Pancreas (tissue), 10 donors: ENCODE measurements at regions not wholly inside any gene's neighbourhood (a gene's known extent, or its start where the extent isn't known, plus 50 kb on each side); places are given as distances from the start of the nearest gene placed in this dataset.
"Not testable (repeated sequence)": the region's sequence is repeated elsewhere in the genome, so short reads cannot be mapped to it uniquely, and the experiment has no call there.

Experiments used
- ATAC-seq, 4 donors: fragments of 200-7000 bp; cut with Tn5 transposase; one replicate each; pipeline versions ENCODE4 v1.8.0 to v1.9.1; 2020; ENCODE audit warnings: mild to moderate bottlenecking in 4 of 4, moderate library complexity in 4 of 4
- DNase-seq, 6 donors: peaks; one replicate each; pipeline ENCODE4 v3.0.0-alpha.2; 2020
- FAIRE-seq: peaks from 2 replicates; lab custom pipeline; 2012; peaks lifted over from hg19 to GRCh38; lab: Jason Lieb, UNC
- H3K27ac ChIP-seq, 4 donors: fragments of 200-600 bp; sonication (generic); 1 replicate in 3 of 4; 2 replicates in 1 of 4; pipeline versions ENCODE4 v1.5.0 to v1.8.0; 2020
- H3K27me3 ChIP-seq, 4 donors: fragments of 200-600 bp; one replicate each; pipeline ENCODE4 v1.8.0; 2021
- H3K36me3 ChIP-seq, 3 donors: fragments of 200-600 bp; sonication (generic) in 1 of 3; one replicate each; pipeline versions ENCODE4 v1.5.0 to v1.8.0; 2020 to 2021
- H3K4me1 ChIP-seq, 3 donors: fragments of 200-600 bp; one replicate each; pipeline ENCODE4 v1.8.0; 2021
- H3K4me3 ChIP-seq, 4 donors: fragments of 200-600 bp; sonication (generic) in 2 of 4; one replicate each; pipeline versions ENCODE4 v1.5.0 to v1.8.0; 2020 to 2021
- H3K9me3 ChIP-seq, 4 donors: fragments of 200-600 bp; one replicate each; pipeline ENCODE4 v1.8.0; 2021
- CTCF ChIP-seq, 4 donors: fragments of 200-600 bp; sonication (generic) in 3 of 4; IDR thresholded peaks; one replicate each; pipeline versions ENCODE4 v1.5.0 to v1.8.0; 2021; ENCODE audit warnings: antibody characterized with exemption in 4 of 4
- WGBS, 2 donors: extraction: QIAGEN DNeasy Blood & Tissue Kit; methylation state at CpG; one replicate each; pipeline ENCODE4 v1.1.7; 2013; 5-methylcytosine and 5-hydroxymethylcytosine counted together
- intact Hi-C, 3 donors: fragments of 100-400 bp; cut with DNase I; formaldehyde crosslinking; loops; one replicate each; pipeline versions ENCODE4 v1.11.1 to v1.14.2; 2022
- donor health status: healthy with polysubstance abuse.
- donor health status: DM: no; HTN: no; CAD: no; lungs with moderate emphysema.
- donor health status: DM: no; HTN: no; CAD: no.
- donor health status: control.
- donor health status: control.
- donor health status: Bipolar disorder and iron deficiency.
- donor health status: DM: yes; HTN: yes; CAD: no.
- donor health status: DM: no; HTN: no; CAD: no.
- donor health status: DM: no; HTN: no; CAD: no.
- donor health status: DM: yes; HTN: yes; CAD: no.

- H3K27ac ChIP-seq = no peak overlapping the region
- no peak for ATAC-seq
- no peak for FAIRE-seq
- no peaks in the 10 kb centered on the region for H3K36me3 ChIP-seq
- no peaks in the 10 kb centered on the region for H3K9me3 ChIP-seq
- no peak overlapping the region for H3K4me3 ChIP-seq
- intact Hi-C loops = no loop called here
- no peaks in the 10 kb centered on the region for H3K27me3 ChIP-seq
- no peak for TF ChIP-seq CTCF (IDR thresholded peaks at IDR 0.05)
- no peak for DNase-seq
- no peaks in the 10 kb centered on the region for H3K4me1 ChIP-seq
These were observed 207.7 kb upstream of the GJE1 start for GRCh38 chr6:141925001-141925400.

DNA sequence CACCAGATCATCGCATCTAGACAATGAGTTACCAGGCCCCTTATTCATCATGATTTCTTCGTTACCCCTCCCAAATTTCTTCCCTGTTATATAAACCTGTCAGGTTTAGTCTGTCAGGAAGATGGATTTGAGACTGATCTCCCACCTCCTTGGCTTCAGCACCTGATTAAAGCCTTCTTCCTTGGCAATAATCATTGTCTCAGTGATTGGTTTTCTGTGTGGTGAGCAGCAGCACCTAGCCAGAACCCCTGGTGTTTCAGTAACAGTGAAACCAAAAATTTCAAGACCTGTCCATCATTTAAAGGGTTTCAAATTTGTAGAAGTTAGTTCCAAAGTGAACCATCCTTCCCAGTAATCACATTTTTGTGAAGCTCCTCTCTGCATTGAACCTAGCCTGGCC, 209.8 kb upstream of the GJE1 start:
- Histone ChIP-seq H3K4me3 (no peak overlapping the region), H3K4me1 (no peaks in the 10 kb centered on the region), H3K36me3 (no peaks in the 10 kb centered on the region), H3K9me3 (no peaks in the 10 kb centered on the region), H3K27ac (no peak overlapping the region), H3K27me3 (no peaks in the 10 kb centered on the region)
- intact Hi-C loops = no loop called here
- 62 to 70% methylated on average over 2 of the region's 2 CpGs for WGBS, 2 donors
- ATAC-seq (no peak), FAIRE-seq (no peak), DNase-seq (no peak)
- TF ChIP-seq CTCF (IDR thresholded peaks at IDR 0.05) = no peak

GRCh38 chr6:141916682-141917505, 215.8 kb upstream of the GJE1 start:
- 74 to 82% methylated on average over 24 to 29 of the region's 30 CpGs for WGBS, 2 donors
- FAIRE-seq, ATAC-seq, H3K4me3 ChIP-seq, H3K36me3 ChIP-seq, H3K4me1 ChIP-seq, H3K9me3 ChIP-seq, intact Hi-C loops, H3K27ac ChIP-seq, H3K27me3 ChIP-seq: not testable (repeated sequence)
- peak in 1 of 6 donors; percentile 20 for DNase-seq

DNA sequence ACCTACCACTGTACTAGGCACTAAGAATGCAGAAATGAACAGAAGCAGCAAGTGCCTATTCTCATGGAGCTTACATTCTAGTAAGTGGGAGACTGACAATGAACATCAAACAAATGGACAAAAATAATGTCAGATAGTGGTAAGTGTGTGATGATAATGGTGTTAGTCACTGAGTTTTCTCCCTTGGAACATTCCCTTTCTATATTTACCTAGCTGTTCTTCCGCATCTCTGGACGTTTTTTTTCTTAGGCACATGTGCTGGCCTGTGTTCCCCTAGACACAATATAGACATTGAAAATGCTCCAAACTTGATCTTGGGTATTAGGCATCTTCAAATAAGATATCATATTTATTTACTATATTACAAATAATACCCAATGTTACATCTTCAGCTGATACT, 218.1 kb upstream of the GJE1 start:
- no peak for DNase-seq
- H3K27ac ChIP-seq = no peak overlapping the region
- FAIRE-seq = no peak
- H3K36me3 ChIP-seq = no peaks in the 10 kb centered on the region
- no peak overlapping the region for H3K4me3 ChIP-seq
- intact Hi-C loops = no loop called here
- H3K4me1 ChIP-seq = no peaks in the 10 kb centered on the region
- no peak for TF ChIP-seq CTCF (IDR thresholded peaks at IDR 0.05)
- no peak for ATAC-seq
- WGBS, 2 donors = 54 to 55% methylated on average over 2 of the region's 2 CpGs
- no peaks in the 10 kb centered on the region for H3K27me3 ChIP-seq
- no peaks in the 10 kb centered on the region for H3K9me3 ChIP-seq

GRCh38 chr6:141906569-141907080, 226.1 kb upstream of the GJE1 start:
- no peak overlapping the region for H3K4me3 ChIP-seq
- no peaks in the 10 kb centered on the region for H3K4me1 ChIP-seq
- no peak for FAIRE-seq
- H3K27me3 ChIP-seq = no peaks in the 10 kb centered on the region
- ATAC-seq = no peak
- no peak for DNase-seq
- H3K9me3 ChIP-seq = no peaks in the 10 kb centered on the region
- no peak for TF ChIP-seq CTCF (IDR thresholded peaks at IDR 0.05)
- no peak overlapping the region for H3K27ac ChIP-seq
- no peaks in the 10 kb centered on the region for H3K36me3 ChIP-seq
- intact Hi-C loops = no loop called here
